DMS53 treated with DMSO at 0.1 percent for 48 hours (cell line): ENCODE measurements at regions not wholly inside any gene's neighbourhood (a gene's known extent, or its start where the extent isn't known, plus 50 kb on each side); places are given as distances from the start of the nearest gene placed in this dataset.
"Not testable (repeated sequence)": the region's sequence is repeated elsewhere in the genome, so short reads cannot be mapped to it uniquely, and the experiment has no call there.

ENCODE experiments used
- DNase-seq: peaks from one replicate; lab custom pipeline; 2025; ENCODE audit not compliant: unreplicated experiment; lab: John Stamatoyannopoulos, UW

DNA sequence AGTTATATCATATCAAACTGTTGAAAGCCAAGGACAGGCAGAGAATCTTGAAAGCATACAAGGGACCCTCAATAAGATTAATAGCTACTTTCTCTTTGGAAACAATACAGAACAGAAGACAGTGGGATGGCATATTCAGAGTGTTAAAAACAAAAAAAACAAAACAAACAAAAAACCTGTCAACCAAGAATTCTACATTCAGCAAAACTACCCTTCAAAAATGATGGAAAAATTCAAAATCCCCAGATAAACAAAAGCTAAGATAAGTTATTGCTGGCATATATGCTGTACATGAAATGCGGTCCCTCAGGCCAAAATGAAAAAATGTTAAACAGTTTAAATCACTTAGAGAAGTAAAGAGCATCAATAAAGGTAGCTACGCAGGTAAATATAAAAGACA lies 425.1 kb downstream of the ACTL7B start:
- no peak for DNase-seq

DNA sequence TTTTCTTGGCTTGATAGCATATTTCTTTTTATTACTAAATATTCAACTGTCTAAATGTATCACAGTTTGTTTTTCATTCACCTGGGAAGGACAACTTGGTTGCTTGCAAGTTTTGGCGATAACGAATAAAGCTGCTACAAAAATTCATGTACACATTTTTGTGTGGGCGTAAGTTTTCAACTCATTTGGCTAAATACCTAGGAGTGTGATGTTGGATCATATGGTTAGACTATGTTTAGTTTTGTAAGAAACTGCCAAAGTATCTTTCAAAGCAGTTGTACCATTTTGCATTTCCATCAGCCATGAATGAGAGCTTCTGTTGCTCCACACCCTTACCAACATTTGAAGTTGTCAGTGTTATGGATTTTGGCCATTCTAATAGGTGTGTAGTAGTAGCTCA lies 428.0 kb downstream of the ACTL7B start:
- DNase-seq = no peak

DNA sequence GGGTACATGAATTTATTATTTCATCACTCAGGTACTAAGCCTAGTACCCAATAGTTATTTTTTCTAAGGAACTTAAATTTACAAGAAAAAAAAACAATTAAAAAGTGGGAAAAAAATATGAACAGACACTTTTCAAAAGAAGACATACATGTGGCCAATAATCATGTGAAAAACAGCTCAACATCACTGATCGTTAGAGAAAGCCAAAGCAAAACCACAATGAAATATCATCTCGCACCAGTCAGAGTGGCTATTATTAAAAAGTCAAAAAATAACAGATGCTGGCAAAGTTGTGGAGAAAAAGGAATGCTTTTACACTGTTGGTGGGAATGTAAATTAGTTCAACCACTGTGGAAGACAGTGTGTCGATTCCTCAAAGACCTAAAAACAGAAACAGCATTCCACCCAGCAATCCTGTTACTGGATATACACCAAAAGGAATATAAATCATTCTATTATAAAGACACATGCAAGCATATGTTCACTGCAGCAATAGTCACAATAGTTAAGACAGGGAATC lies 429.3 kb downstream of the ACTL7B start:
- DNase-seq = not testable (repeated sequence)

- DNase-seq = no peak
Measured at GRCh38 chr9:108423433-108423832, 432.4 kb downstream of the ACTL7B start.

- DNase-seq = no peak
Measured at GRCh38 chr9:108419379-108419778, 436.4 kb downstream of the ACTL7B start.

DNA sequence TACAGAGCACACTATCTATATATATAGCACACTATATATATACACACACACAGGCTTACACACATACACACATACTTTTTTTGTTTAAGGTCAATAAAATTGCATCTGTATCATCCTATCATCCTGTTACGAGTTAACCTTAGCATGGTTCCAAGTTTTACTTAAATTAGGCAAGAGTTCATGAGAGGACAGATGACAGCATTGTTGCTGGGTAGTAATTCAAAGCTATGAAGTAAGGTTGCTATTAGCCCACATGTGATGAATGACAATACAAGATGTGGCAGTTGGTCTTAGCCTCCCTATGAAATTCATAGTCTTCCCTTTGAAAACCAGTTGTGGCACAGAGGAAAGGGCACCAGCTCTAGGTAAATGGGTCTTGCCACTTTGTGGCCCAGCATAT lies 438.1 kb downstream of the ACTL7B start:
- no peak for DNase-seq

GRCh38 chr9:108417312-108417711 lies 438.5 kb downstream of the ACTL7B start:
- no peak for DNase-seq

DNA sequence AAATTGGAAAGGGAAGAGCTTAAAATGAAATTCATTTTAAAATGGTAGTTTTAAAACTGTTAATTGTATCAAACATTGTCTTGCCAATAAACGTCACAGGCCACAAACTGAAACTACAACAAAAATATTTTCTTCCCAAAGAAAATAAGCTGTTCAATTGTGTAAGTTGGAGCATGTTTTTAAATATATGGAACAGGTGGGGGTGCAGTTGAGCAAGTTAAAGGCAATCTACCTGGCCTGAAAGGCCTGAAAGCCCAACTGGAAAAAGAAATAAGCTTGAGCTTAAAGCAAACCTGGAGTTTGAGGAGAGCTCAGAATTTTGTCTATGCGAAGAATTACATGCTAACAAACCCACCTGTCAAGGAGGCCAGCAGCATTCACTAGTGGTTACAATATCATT lies 439.5 kb downstream of the ACTL7B start:
- DNase-seq = no peak

DNA sequence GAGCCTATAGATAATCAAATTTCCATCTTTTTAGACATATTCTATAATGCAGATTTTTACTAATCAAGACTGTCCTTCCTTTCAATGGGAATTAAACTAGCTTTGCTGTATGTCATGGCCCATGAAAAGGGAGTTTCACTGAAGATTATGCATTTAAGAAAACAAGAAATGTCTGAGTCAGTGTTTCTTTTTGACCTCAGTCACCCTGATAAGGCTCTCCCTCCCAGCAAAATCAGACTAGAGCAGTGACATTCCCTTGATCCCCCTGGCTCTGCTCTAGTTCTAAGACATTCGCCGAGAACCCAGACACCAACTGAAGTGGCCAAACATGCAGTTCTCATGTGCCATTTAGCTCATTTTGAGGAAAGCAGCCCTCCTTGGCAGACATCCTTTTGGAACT lies 442.0 kb downstream of the ACTL7B start:
- no peak for DNase-seq

GRCh38 chr9:108412755-108413154 lies 443.0 kb downstream of the ACTL7B start:
- peak; percentile 3 for DNase-seq

DNA sequence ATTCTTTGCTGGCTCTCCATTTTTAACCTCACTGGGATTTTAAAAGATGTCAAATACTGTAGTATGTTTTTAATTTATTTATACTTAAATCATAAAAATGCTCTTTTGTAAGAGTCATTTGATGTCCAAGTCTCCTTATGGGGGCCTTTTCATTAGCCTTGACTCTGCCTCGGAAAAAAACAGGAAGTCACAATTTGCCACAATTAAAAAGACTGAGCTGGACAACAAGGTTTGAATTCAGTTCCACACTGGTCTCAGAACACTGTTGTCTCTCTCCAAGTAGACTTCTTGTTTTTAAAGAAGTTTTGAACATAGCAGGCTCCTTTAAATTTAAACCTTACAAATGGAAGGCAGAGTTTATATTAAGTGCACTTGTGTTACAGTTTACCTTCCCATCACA lies 444.2 kb downstream of the ACTL7B start:
- no peak for DNase-seq

GRCh38 chr9:108410161-108410560 lies 445.6 kb downstream of the ACTL7B start:
- no peak for DNase-seq

- DNase-seq = no peak
Measured at GRCh38 chr9:108400297-108400696, 455.5 kb downstream of the ACTL7B start.

DNA sequence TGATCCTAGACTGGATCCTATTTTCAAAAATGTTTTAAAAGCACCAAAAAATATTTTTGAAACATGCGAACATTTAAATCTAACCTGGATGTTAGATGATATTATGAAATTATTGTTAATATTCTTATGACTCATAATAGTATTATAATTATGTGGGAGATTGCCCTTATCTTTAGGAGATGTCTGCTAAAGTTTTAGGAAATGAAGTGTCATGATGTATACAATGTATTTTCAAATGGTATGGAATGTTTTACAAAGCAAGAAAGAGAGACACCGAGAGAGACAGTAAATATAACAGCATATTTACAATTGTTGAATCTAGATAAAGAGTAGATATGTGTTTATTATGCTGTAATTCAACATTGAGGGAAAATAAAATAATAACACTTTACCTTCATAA lies 455.9 kb downstream of the ACTL7B start:
- no peak for DNase-seq

DNA sequence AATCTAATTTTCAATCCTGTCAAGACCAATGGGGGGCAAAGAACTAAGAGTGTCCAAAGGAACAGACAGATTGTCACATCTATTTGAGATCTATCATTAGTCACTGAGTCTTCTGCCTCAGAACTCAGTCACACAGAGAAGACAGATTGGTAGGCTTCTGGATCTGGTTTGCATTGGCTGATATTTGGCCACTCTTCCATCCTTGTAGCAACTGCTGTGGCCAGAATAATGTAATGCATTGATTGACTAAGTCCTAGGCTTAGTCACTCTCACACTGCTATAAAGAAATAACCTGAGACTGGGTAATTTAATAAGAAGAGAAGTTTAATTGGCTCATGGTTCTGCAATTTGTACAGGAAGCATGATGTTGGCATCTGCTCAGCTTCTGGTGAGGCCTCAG lies 458.5 kb downstream of the ACTL7B start:
- DNase-seq = no peak

- no peak for DNase-seq
Measured at GRCh38 chr9:108396611-108397010, 459.2 kb downstream of the ACTL7B start.

GRCh38 chr9:108396193-108396592 lies 459.6 kb downstream of the ACTL7B start:
- no peak for DNase-seq

GRCh38 chr9:108395421-108395820 lies 460.4 kb downstream of the ACTL7B start:
- DNase-seq = no peak

DNA sequence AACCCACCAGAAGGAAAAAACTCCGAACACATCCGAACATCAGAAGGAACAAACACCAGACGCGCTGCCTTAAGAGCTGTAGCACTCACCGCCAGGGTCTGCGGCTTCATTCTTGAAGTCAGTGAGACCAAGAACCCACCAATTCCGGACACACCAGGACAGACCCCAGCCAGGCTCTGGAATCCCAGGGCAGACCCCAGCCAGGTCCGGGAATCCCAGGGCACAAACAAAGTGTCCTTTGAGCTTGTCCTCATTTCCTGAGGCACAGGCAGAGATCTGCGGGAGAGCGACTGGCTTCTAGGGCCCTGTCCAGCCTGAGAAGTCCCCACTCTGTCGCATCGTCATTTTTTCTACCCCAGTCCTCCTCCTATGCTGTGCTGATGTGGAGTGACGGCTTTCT lies 461.1 kb downstream of the ACTL7B start:
- no peak for DNase-seq

DNA sequence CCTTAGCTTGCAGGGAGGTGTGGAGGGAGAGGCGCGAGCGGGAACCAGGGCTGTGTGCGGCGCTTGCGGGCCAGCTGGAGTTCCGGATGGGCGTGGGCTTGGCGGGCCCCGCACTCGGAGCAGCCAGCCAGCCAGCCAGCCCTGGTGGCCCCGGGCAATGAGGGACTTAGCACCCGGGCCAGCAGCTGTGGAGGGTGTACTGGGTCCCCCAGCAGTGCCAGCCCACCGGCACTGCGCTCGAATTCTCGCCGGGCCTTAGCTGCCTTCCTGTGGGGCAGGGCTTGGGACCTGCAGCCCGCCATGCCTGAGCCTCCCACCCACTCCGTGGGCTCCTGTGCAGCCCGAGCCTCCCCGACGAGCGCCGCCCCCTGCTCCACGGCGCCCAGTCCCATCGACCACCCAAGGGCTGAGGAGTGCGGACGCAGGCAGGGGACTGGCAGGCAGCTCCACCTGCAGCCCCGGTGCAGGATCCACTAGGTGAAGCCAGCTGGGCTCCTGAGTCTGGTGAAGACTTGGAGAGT lies 462.2 kb downstream of the ACTL7B start:
- not testable (repeated sequence) for DNase-seq

DNA sequence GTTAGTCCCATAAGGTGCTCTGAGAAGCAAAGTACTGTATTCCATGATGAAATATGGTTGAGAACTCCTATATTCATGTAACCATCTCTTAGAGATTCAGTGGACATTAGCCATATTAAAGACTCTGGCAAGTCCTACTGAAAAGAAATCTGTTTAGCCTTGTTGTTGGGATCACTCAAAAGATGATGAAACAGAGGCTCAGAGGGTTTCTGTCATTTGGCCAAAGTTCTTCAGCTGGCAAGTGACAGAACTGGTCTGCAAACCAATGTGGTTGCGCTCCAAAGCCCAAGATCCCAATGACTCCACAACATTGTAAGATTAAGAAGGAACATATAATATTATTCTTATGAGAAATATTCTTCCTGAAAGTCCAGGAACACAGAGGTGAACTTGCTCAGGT lies 462.9 kb downstream of the ACTL7B start:
- DNase-seq = no peak

DNA sequence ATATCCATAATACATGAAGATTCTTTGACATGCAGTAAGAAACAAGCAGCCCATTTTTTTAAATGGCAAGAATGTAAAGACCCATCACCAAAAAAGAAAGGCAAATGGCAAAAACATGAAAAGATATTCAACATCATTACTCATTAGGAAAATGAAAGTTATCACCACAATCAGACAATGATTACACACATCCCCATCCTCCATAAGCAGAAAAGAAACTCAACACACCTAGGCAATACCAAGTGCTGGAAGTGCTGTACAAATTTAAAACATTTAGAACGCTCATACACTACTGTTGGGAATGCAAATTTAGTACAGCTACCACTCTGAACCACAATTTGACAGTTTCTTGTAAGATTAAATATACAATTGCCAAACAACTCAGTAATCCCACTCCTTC lies 466.7 kb downstream of the ACTL7B start:
- DNase-seq = no peak

- DNase-seq = no peak
Measured at GRCh38 chr9:108386859-108387384, 468.9 kb downstream of the ACTL7B start.
